ENCODE measurements at regions not wholly inside any gene's neighbourhood (a gene's known extent, or its start where the extent isn't known, plus 50 kb on each side); places are given as distances from the start of the nearest gene placed in this dataset.

- ChIA-PET CTCF (ENCODE audit: low intra/inter-chr PET ratio, low total read pairs) (no interaction called here), POLR2A (no interaction called here)
- no TSS peak for BruUV-seq (replicated peaks)
- FAIRE-seq (no peak), ATAC-seq (no peak), DNase-seq (ENCODE audit: low spot score) (no peak)
- Histone ChIP-seq H3K4me2 (ENCODE audit: low read depth, low read length) (no peak overlapping the region), H3K9ac (ENCODE audit: insufficient read depth, low read depth, low read length) (no peak overlapping the region), H3K79me2 (ENCODE audit: insufficient read depth, low read length) (no peaks in the 10 kb centered on the region), H3K4me3 (replicated peaks in 1 of 3; ENCODE audit: insufficient read depth in 1 of 3, low read depth in 2 of 3, low read length in 3 of 3) (no peak overlapping the region), H3K27me3 (ENCODE audit: control insufficient read depth in 1 of 2, insufficient read depth in 2 of 2, low read length in 2 of 2) (no peaks in the 10 kb centered on the region), H3K36me3 (replicated peaks in 1 of 2; ENCODE audit: control insufficient read depth in 1 of 2, insufficient read depth in 2 of 2, low read length in 2 of 2) (no peaks in the 10 kb centered on the region), H3K4me1 (ENCODE audit: insufficient read depth, low read length) (no peaks in the 10 kb centered on the region), H3K27ac (ENCODE audit: extremely low read length, insufficient read depth, low read length) (no peak overlapping the region), H2AFZ (ENCODE audit: low read length) (no peak overlapping the region), H4K20me1 (ENCODE audit: insufficient read depth, low read length) (no peaks in the 10 kb centered on the region), H3K9me3 (ENCODE audit: low read length) (no peaks in the 10 kb centered on the region)
- intact Hi-C loops (cut with micrococcal nuclease; ENCODE audit: unreplicated experiment) (no loop called here), in situ Hi-C loops (cut with HindIII; ENCODE audit: extremely low pct_ligation_motif_present, low pct_unique_long_range_greater_than_20kb) (no loop called here)
- TF ChIP-seq SUZ12 (IDR thresholded peaks at IDR 0.05; ENCODE audit: low read depth, low read length) (no peak), ZMYM4 (CRISPR knock-in tag; IDR thresholded peaks at IDR 0.05) (no peak), HMGXB4 (CRISPR knock-in tag; IDR thresholded peaks at IDR 0.05; ENCODE audit: borderline replicate concordance in 1 of 2, low read depth in 1 of 2) (no peak), FOXP4 (CRISPR knock-in tag; IDR thresholded peaks at IDR 0.05) (no peak), ZNF737 (CRISPR knock-in tag; IDR thresholded peaks at IDR 0.05; ENCODE audit: borderline replicate concordance) (no peak), ZNF263 (CRISPR knock-in tag; IDR thresholded peaks at IDR 0.05) (no peak), ZNF616 (CRISPR knock-in tag; IDR thresholded peaks at IDR 0.05; ENCODE audit: low read depth) (no peak), CBX2 (IDR thresholded peaks at IDR 0.05; ENCODE audit: low read depth, low read length) (no peak), CBX2 (CRISPR knock-in tag; IDR thresholded peaks at IDR 0.05; ENCODE audit: low read depth) (no peak), ARID3A (IDR thresholded peaks at IDR 0.05; ENCODE audit: low read depth, low read length) (no peak), SIN3B (IDR thresholded peaks at IDR 0.05; ENCODE audit: low read length) (no peak), ZNF552 (CRISPR knock-in tag; IDR thresholded peaks at IDR 0.05; ENCODE audit: borderline replicate concordance) (no peak), NFIB (CRISPR knock-in tag; IDR thresholded peaks at IDR 0.05; ENCODE audit: borderline replicate concordance) (no peak), ZFP90 (CRISPR knock-in tag; IDR thresholded peaks at IDR 0.05; ENCODE audit: borderline replicate concordance) (no peak), ZFP36L1 (CRISPR knock-in tag; IDR thresholded peaks at IDR 0.05) (no peak), ZNF572 (CRISPR knock-in tag; IDR thresholded peaks at IDR 0.05) (no peak), TRIM24 (CRISPR knock-in tag; IDR thresholded peaks at IDR 0.05) (no peak), PITX1 (CRISPR knock-in tag; IDR thresholded peaks at IDR 0.05) (no peak), ZMAT3 (CRISPR knock-in tag; conservative IDR thresholded peaks at IDR 0.05) (no peak), PHF20 (CRISPR knock-in tag; IDR thresholded peaks at IDR 0.05) (no peak)
- 37% methylated on average over 6 of the region's 11 CpGs for WGBS (ENCODE audit: low lambda C conversion rate)
Observed at GRCh38 chr6:102389994-102390393, 996.5 kb downstream of the GRIK2 start.

Data from HepG2 (cell line).